ENCODE measurements at regions not wholly inside any gene's neighbourhood (a gene's known extent, or its start where the extent isn't known, plus 50 kb on each side); places are given as distances from the start of the nearest gene placed in this dataset.
A peak's percentile ranks its signal among the peaks of the same experiment; 100 is the strongest.

GRCh38 chr11:96614846-96615245 is 225.0 kb downstream of the JRKL start:
- no peak for DNase-seq

- DNase-seq: peak; percentile 78
Measured at GRCh38 chr11:96620464-96621044, 230.7 kb downstream of the JRKL start.

GRCh38 chr11:96621161-96621560 is 231.3 kb downstream of the JRKL start:
- DNase-seq: no peak

GRCh38 chr11:96622026-96622634 is 232.3 kb downstream of the JRKL start:
- DNase-seq: no peak

- no peak for DNase-seq
Measured at GRCh38 chr11:96624126-96624525, 234.3 kb downstream of the JRKL start.

- DNase-seq: no peak
Measured at GRCh38 chr11:96627376-96627775, 237.6 kb downstream of the JRKL start.

- no peak for DNase-seq
Measured at GRCh38 chr11:96635655-96636054, 245.8 kb downstream of the JRKL start.

- no peak for DNase-seq
Measured at GRCh38 chr11:96641261-96641660, 251.4 kb downstream of the JRKL start.

- DNase-seq: no peak
Measured at GRCh38 chr11:96642583-96642982, 252.8 kb downstream of the JRKL start.

- DNase-seq: no peak
Measured at GRCh38 chr11:96643173-96643572, 253.4 kb downstream of the JRKL start.

GRCh38 chr11:96647621-96648020 is 257.8 kb downstream of the JRKL start:
- DNase-seq: no peak

GRCh38 chr11:96648991-96649390 is 259.2 kb downstream of the JRKL start:
- DNase-seq: no peak

- no peak for DNase-seq
Measured at GRCh38 chr11:96652516-96652915, 262.7 kb downstream of the JRKL start.

GRCh38 chr11:96655474-96655873 is 265.7 kb downstream of the JRKL start:
- no peak for DNase-seq

- DNase-seq: peak; percentile 30
Measured at GRCh38 chr11:96658436-96658835, 268.6 kb downstream of the JRKL start.

GRCh38 chr11:96664110-96664509 is 274.3 kb downstream of the JRKL start:
- DNase-seq: no peak

- no peak for DNase-seq
Measured at GRCh38 chr11:96680211-96681018, 290.6 kb downstream of the JRKL start.

- DNase-seq: no peak
Measured at GRCh38 chr11:96681019-96681716, 291.4 kb downstream of the JRKL start.

- no peak for DNase-seq
Measured at GRCh38 chr11:96694338-96694737, 304.5 kb downstream of the JRKL start.

- no peak for DNase-seq
Measured at GRCh38 chr11:96696731-96697130, 306.9 kb downstream of the JRKL start.

- DNase-seq: no peak
Measured at GRCh38 chr11:96697466-96697865, 307.7 kb downstream of the JRKL start.

GRCh38 chr11:96704847-96705246 is 315.0 kb downstream of the JRKL start:
- DNase-seq: no peak

GRCh38 chr11:96706761-96707160 is 316.9 kb downstream of the JRKL start:
- no peak for DNase-seq

GRCh38 chr11:96707273-96707672 is 317.5 kb downstream of the JRKL start:
- no peak for DNase-seq

All from OCI-M1 (cell line).